Left lobe of liver (tissue), 2 donors: ENCODE measurements at regions not wholly inside any gene's neighbourhood (a gene's known extent, or its start where the extent isn't known, plus 50 kb on each side); places are given as distances from the start of the nearest gene placed in this dataset.

ENCODE experiments used
- ATAC-seq: fragments of 200-7000 bp; cut with Tn5 transposase; one replicate; pipeline ENCODE4 v1.9.1; 2020; ENCODE audit warnings: mild to moderate bottlenecking, moderate library complexity
- DNase-seq: peaks from one replicate; pipeline ENCODE4 v3.0.0-alpha.2; 2020; ENCODE audit warnings: low spot score
- donor health status: DM: no; HTN: no; CAD: no; lungs with moderate emphysema.
- donor health status: DM: no; HTN: yes; CAD: no.

DNA sequence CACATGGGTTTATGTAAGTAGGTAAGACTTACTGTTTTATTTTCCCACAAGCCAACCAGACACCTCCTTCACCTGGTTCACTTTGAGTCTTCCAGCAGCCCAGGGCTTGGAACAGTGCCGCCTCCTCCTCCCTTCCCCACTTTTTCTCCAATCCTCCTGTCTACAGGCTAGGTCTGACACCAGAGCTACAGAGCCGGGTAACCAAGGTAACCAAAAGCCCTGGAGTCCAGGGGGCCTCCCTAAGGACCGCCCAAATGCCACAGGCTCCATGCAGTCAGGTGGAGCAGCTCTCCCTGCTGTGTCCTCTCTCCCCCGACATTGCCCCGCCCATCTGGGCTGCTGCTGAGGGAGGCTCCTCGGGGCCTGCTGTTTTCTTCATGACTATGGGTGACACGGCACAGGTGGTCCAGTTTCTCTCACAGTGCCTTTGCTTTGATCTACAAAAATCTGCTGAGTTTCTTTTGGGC lies 138.0 kb upstream of the EFNA5 start:
- ATAC-seq (no peak), DNase-seq (no peak)

DNA sequence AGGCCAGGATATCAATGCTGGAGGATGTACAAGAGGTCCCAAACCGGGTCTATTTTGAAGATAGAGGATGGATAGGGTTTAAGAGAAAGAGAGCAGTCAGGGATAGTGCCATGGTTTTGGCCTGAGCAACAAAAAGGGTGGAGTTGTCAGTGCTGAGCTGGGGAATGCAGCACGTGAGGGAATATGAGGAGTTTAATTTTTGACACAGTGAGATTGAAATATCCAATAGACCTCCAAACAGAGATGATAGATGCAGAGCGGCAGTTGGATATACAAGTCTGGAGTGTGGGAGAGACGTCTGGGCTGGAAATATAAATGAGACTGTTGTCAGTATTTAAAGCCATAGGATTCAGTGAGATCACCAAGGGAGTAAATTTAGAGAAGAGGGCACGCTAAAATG lies 136.7 kb upstream of the EFNA5 start:
- DNase-seq: no peak
- no peak for ATAC-seq

DNA sequence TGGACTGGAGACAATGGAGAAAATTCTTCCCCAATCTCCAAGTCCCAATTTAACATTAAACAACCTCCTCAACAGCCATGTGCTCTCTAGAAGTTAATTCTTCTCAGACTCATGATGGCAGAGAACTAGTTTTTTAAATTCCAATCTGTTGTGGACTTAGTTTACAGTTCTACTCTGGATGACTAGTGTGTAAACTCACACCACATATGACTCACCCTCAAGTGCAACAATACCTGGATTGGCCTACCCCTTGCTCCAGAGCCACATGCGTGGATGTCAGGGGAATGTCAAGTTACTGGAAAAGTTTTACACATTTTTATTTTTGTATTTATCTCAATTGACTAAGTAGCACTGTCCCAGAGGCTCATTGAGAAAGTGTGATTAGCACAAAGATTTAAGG lies 136.0 kb upstream of the EFNA5 start:
- no peak for DNase-seq
- ATAC-seq: no peak

DNA sequence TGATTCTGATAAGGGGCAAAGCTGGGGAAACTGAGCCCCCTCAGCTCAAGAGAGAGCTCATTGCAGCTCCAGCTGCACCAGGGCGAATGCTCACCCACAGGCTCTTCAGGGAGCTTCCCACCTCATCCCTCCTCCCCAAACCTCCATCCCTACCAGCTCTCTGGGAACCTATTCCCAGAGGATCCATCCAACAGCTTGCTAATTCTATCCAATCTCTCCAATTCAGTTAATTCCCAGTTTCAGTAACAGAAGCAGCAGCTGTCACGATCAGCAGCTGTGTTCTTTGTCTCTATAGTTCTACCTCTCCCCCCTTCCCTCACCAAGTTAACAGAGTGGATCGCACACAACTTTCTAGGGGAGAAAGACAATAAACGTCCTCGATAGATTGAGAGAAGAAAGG lies 135.5 kb upstream of the EFNA5 start:
- ATAC-seq (no peak), DNase-seq (no peak)

DNA sequence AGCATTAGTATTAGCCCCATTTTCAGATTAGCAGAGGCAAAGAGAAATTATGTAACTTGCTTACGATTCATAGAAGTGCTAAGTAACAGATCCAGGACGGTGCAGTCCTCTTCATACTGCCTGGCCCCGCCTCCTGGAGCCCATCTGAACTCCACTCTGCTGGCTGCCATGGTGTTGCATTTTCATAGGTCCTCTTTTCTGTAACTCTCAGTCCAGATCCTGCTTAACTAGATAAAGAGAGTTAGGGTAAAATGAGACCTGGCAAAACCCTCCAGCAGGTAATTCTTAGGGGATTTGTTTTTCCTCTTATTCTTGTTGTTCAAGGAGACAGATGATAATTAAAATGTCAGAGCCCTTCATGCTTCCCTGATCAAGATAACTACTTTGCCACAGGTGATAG lies 135.1 kb upstream of the EFNA5 start:
- DNase-seq (no peak), ATAC-seq (no peak)

DNA sequence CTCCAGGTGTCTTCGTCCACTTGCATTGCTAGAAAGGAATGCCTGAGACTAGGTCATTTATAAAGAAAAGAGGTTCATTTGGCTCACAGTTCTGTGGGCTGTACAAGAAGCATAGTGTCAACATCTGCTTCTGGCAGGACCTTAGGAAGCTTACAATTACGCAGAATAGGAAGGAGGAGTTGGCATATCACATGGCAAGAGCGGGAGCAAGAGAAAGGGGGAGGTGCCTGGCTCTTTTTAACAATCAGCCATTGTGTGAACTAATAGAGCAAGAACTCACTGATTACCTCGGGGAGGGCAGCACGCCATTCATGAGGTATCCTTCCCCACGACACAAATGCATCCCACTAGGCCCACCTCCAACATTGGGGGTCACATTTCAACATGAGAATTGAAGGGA lies 134.4 kb upstream of the EFNA5 start:
- no peak for ATAC-seq
- no peak for DNase-seq

DNA sequence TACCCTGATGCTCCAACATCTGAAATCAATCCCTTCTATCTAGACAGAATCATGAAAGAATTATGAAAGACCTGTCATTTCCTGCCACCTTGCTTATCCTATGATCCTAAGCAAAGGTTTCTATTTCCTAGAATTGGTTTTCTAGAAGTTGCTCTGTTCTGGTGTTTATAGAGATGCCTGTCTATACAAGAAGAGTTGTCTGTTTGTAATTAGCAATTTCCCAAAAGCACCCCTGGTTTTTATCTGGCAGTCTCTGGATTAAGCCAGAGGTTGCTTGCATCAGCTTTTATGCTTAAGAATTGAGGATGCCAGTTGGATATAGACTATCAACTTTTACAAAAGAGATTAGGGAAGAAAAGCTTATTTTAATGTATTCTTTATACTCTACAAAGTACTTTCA lies 133.0 kb upstream of the EFNA5 start:
- ATAC-seq (no peak), DNase-seq (no peak)

DNA sequence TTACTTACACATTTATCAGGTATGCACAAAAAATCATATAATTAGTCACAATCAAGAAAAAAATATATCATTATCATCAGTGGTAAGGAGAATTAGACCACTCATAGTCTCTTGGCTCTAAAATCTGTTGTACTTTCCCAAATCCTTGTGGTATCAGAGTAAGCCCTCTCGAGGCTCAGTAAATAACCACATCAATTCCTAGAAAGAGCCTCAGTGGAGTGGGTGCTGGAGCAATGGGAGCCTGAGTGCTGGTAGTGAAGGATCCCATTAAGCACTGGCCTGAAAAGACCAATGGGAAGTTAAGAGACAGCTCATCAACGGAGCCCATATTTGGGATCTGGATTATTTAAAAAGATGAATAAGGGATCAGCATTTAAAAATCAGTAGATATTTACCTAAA lies 130.3 kb upstream of the EFNA5 start:
- no peak for ATAC-seq
- no peak for DNase-seq

DNA sequence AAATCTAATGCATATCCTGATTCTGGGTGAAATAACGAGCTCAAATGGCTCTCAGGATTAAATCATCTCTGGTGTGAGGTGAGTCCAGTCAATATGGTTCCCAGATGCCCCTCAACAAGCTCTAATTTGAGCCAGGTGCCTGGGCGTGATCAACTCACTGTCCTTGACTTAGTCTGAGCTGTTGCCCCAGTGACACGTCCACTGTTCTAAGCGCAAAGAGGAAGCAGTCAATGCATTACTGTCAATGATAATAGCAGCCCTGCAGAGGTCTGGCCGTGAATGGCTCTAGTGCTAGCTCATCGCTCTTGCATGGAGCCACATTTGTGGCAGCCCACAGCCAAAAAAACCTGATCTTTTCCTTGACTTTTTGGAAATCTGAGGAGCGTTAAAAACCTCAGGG lies 128.6 kb upstream of the EFNA5 start:
- DNase-seq: no peak
- no peak for ATAC-seq

DNA sequence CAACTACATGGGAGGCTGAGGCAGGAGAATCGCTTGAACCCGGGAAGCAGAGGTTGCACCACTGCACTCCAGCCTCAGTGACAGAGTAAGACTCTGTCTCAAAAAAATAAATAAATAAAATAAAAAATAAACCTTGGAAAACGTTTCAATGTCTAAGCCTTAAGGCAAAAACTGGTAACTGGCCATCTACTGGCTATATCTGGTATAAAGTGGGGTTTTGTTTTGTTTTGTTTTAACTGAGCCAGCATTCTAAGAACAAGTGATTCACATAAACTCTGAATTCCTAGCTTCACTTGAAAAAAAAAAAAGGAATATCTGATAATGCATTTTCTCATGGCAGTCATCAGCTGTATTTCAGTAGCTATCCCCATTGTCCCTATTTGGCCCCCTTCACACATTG lies 126.1 kb upstream of the EFNA5 start:
- ATAC-seq (no peak), DNase-seq (no peak)

DNA sequence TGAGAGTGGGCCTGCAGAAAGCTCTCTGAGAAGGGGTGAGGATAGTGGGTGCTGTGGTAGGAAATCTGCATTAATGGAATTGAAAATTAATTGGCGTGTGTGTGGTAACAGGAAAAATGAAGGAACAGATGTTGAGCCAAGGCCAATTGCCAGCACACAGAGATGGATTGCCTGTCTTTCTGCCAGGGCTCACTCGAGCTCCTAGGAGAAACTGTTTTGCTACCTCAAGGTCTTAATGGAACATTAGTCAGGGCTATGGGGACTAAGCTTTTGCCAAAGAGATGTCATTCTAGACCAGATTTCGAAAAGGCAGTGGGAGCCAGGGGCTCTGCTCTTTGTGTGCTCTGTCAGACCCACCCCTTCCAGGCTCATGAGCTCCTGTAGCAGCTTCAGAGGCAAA lies 124.0 kb upstream of the EFNA5 start:
- ATAC-seq (no peak), DNase-seq (no peak)

DNA sequence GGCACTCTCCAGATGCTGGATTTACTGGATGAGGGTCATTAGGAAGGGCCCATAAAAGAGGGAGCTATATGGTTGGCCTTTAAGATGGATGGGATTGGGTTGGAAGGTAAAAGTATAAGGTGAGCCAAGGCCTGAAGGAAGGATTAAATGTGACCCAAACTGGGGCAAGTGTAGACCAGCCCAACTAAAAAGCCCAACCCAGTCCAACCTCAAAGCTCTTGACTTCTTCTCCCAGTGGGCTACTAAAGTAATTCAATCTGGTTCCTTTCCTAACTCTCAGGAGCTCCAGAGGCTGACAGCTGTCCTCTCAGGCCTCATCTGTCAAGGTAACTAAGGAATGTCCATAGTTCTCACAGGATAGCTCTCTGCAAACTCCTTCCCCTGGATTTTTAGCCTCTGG lies 122.2 kb upstream of the EFNA5 start:
- ATAC-seq (no peak), DNase-seq (no peak)

DNA sequence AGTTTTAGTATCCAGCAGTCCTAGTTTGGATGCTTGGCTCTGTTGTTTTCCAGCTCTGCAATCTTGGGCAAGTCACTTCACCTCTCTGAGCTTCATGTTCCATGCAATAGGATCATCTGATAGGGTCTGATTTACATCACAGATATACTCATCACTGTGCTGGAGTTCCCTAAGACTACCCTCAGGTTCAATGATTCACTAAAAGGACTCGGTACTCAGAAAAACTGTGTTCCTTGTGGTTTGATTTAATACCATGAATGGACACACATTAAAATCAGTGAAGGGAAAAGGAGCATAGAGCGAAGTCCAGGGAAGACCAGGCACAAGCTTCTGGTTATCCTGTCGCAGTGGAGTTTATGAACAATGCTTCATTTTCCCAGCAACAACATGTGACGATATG lies 119.9 kb upstream of the EFNA5 start:
- DNase-seq (no peak), ATAC-seq (no peak)

DNA sequence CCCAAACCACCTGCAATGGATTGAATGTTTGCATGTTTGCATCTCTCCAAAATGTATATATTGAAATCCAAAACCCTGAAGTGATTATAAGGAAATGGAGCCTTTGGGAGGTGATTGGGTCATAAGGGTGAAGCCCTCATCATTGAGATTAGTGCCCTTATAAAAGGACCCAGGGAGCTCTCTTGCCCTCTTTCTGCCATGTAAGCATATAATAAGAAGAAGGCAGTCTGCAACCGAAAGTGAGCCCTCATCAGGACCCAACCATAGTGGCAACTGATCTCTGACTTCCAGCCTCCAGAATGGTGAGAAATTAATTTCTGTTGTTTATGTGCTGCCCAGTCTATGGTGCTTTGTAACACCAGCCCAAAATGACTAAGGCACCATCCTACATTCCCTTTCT lies 115.7 kb upstream of the EFNA5 start:
- ATAC-seq: no peak
- DNase-seq: no peak

DNA sequence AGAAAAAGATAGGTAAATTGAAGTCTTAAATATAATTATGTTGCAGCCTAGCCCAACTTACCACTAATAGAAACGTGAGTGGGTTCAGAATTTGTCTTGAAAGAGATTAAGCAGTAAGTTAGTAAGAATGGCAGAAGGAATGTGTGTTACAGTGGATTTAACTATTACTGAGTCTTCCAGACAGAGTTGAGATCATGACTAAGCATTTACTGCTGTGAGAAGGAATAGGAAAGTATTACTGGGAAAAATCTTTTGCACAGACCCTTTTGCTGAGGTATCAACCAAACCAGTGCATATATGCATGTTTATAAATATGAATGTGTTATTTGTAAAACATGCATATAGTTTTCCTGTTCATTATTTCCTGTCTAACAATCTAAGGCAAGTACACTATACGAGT lies 112.8 kb upstream of the EFNA5 start:
- ATAC-seq: no peak

DNA sequence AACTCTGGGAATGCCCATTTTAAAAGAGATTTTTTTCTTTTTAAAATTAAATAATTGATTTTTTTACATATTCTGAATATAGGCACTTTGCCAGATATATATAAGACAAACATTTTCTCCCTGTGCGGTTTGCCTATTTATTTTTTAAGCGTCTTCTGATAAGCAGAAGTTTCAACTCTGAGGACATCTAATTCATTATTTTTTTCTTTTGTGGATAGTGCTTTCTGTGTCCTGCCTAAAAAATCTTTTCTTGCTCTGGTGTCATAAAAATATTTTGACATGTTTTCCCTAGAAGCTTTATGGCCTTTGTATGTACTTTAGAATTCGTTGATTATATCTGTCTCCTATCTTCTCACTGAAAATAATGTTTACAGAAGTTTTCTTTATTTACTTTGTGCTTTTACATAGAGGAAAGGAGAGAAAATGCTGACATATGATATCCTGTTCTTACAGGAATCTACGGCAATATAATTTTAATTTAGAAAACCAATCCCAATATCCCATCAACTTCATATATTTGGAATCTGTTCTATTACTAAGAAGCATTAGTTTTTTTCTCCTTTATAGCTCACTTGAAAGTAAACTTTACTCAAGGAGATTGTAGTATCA lies 111.9 kb upstream of the EFNA5 start:
- no peak for ATAC-seq
- DNase-seq: no peak

More for the DNA sequence above, 112.8 kb upstream of the EFNA5 start:
- no peak for DNase-seq

DNA sequence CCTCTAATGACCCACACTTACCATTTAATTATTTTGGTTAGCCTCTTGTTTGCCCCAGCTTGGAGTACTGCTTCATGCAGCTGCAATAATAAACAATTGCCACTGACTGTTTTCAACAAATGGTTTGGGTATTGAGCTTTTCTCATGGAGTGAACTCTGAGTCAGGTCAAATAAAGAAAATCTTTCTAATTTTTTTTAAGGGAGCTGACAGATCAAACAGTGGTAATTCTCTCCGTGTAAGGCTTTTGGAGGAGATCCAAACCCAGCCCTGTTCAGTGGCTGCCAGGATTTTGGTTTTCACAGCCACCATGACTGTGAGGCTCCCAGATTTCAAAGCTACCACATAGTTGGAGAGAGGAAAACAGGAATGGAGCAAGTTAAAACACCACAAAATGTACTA lies 110.7 kb upstream of the EFNA5 start:
- ATAC-seq: no peak
- no peak for DNase-seq

DNA sequence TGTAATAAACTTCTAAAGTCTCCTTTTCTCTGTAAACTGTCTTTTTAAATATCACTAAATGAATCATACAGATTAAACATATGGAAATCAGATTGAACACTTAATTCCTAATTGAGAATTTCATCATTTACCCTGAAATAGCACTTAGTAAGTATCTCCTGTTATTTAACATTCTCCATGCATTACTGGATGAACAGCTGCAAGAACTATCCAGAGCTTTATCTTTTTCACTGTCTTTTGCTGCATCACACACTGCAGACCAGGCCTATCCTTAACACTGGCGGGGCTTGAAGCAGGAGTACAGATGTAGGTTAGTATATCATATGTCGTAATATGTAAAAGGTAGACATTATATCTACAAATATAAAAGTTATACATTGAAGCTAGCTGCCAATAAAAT lies 108.7 kb upstream of the EFNA5 start:
- ATAC-seq (no peak), DNase-seq (no peak)

DNA sequence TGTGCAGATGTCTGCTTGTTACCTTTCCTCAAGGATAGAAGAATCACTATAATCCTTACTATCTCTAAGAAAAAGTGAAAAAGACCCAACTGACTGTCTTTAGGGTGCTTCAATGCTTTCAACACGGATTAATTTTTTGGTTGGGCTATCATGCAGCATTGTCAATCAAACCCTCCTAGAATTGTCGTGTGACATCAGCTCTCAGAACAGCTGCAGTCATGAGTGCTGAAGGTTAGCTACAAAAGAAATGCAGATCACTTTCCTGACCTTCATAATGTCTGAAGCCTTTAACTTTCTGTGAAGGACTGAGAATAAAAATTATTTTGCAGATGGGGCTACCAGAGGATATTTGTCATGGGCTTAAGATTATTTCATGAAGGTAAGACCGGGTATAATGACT lies 107.9 kb upstream of the EFNA5 start:
- no peak for ATAC-seq
- no peak for DNase-seq

DNA sequence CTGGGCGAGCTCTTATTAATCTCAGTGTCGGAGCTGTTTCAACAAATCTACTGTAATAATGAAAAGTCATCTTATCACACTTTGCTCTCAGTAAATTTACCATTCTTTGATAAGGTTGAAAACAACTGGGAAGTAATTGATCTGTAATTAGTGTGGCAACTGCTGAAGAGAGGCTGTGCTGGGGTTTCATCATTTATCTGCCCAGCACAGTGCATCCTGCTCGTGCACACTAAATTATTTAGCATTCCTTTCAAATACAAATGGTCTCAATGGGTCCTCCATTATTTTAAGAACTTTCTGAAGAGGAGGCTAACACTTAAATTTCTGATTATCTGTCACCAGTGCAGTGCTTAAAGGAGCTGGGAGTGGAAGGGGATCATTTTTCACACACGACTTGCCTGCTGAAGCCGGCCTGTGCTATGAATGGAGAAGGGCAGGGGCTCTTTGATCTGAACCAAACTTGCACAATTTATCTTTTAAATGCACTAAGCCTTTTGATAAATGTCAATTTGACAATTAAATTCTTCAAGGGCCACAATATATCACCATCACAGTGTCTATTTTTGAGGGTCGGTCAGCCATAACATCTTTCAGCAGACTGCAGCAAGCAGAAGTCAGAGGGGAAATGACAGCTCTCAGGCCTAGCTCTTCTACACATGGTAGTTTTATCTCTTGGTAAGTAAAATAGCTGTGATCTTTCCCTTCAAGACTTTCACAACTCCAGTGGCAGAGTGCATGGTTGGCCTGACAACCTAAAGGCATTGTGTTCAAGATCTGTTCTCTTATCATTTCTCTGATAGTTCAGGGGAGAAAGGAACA lies 106.4 kb upstream of the EFNA5 start:
- DNase-seq (no peak), ATAC-seq (no peak)

DNA sequence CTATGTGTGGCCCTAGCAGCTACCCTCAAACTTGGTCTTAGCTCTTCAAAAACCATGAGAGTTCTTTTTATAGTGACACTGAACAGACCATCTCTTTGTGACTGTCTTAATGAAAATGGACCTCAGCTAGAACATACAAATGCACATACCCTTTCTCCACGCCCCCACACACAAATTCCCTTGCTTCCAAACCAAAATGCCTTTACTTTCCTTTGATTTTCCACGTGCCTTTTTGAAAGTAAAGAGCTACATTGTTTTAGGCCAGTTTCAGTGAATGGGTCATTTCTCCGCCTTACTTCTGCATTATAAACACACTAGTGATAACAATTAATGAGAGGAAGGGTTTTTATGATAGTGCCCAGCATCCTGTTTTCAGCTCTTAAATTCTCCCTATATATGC lies 105.8 kb upstream of the EFNA5 start:
- ATAC-seq (no peak), DNase-seq (no peak)

DNA sequence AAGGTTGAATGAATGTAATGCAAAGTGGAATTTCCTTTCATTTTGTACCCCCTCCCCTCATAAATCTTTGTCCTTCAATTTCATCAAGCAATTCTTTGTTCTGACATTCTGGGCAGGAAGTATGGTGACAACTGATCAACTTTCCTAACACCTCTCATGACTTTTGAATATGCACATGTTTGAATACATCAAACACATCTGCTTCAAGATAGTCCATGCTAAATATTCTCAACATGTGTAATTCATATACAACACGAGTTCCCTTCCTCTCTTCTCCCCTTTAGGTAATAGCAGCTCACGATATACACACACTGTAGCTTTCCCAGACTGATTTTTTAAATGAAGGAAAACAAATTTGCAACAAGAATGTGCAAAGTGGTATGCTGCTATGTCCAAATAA lies 103.6 kb upstream of the EFNA5 start:
- no peak for DNase-seq
- ATAC-seq: no peak

DNA sequence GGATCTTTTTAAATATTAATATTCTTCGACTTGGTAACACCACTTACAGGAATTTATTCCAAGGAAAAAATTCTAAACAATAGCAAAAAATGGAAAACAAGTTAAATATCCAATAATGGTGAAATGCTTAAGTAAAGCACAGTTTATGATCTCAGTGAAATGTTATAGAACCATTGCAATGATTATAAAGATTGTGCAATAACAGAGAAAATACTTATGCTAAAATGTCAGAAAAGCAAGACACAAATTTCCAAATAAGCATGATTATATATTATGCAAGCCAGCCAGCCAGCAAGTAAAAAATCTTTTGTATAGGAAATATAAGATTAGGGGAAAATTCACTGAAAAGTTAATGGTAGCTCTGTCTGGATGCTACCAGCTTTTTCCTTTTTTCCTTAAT lies 102.7 kb upstream of the EFNA5 start:
- DNase-seq (no peak), ATAC-seq (no peak)
